Mucosa of rectum (tissue), 2 donors: ENCODE measurements at regions not wholly inside any gene's neighbourhood (a gene's known extent, or its start where the extent isn't known, plus 50 kb on each side); places are given as distances from the start of the nearest gene placed in this dataset.
"Not testable (repeated sequence)": the region's sequence is repeated elsewhere in the genome, so short reads cannot be mapped to it uniquely, and the experiment has no call there.

Experiments
- H3K27ac ChIP-seq, 2 donors: one replicate each; pipeline ENCODE4 v1.7.0; 2013; ENCODE audit warnings: inconsistent platforms in 2 of 2, low read depth in 2 of 2, low read length in 2 of 2
- H3K27me3 ChIP-seq, 2 donors: one replicate each; pipeline ENCODE4 v1.7.0; 2013; ENCODE audit warnings: low read length in 2 of 2; ENCODE audit not compliant: control insufficient read depth in 2 of 2, insufficient read depth in 2 of 2
- H3K36me3 ChIP-seq, 2 donors: one replicate each; pipeline ENCODE4 v1.7.0; 2013; ENCODE audit warnings: low read length in 2 of 2; ENCODE audit not compliant: control insufficient read depth in 2 of 2, insufficient read depth in 2 of 2
- H3K4me1 ChIP-seq, 2 donors: one replicate each; pipeline ENCODE4 v1.7.0; 2013; ENCODE audit warnings: low read length in 2 of 2, mild to moderate bottlenecking in 1 of 2; ENCODE audit not compliant: control insufficient read depth in 2 of 2, insufficient read depth in 2 of 2
- H3K4me3 ChIP-seq, 2 donors: one replicate each; pipeline ENCODE4 v1.7.0; 2013; ENCODE audit warnings: low read length in 2 of 2
- H3K9ac ChIP-seq, 2 donors: one replicate each; pipeline ENCODE4 v1.7.0; 2013; ENCODE audit warnings: low read length in 2 of 2, low read depth in 1 of 2, mild to moderate bottlenecking in 1 of 2
- H3K9me3 ChIP-seq, 2 donors: one replicate each; pipeline ENCODE4 v1.7.0; 2013; ENCODE audit warnings: low read length in 2 of 2; ENCODE audit not compliant: control insufficient read depth in 2 of 2
- donor health status: healthy.
- donor health status: Normal muscosa, but diverticular disease.

GRCh38 chr7:79612022-79612421 is 158.6 kb upstream of the MAGI2 start:
- H3K4me1 ChIP-seq, result no peaks in the 10 kb centered on the region
- no peaks in the 10 kb centered on the region for H3K36me3 ChIP-seq
- H3K27me3 ChIP-seq, result no peaks in the 10 kb centered on the region
- H3K4me3 ChIP-seq, result no peak overlapping the region
- no peak overlapping the region for H3K9ac ChIP-seq
- H3K9me3 ChIP-seq, result no peaks in the 10 kb centered on the region
- H3K27ac ChIP-seq, result no peak overlapping the region

- H3K4me3 ChIP-seq, result no peak overlapping the region
- H3K4me1 ChIP-seq, result no peaks in the 10 kb centered on the region
- H3K27me3 ChIP-seq, result no peaks in the 10 kb centered on the region
- H3K9me3 ChIP-seq, result no peaks in the 10 kb centered on the region
- no peak overlapping the region for H3K9ac ChIP-seq
- H3K27ac ChIP-seq, result no peak overlapping the region
- H3K36me3 ChIP-seq, result no peaks in the 10 kb centered on the region
Observed at GRCh38 chr7:79610748-79611304, 157.4 kb upstream of the MAGI2 start.

- Histone ChIP-seq H3K27ac (no peak overlapping the region), H3K4me1 (no peaks in the 10 kb centered on the region), H3K9me3 (no peaks in the 10 kb centered on the region), H3K36me3 (no peaks in the 10 kb centered on the region), H3K4me3 (no peak overlapping the region), H3K9ac (no peak overlapping the region), H3K27me3 (no peaks in the 10 kb centered on the region)
Observed at GRCh38 chr7:79610313-79610712, 156.8 kb upstream of the MAGI2 start.

- H3K4me3 ChIP-seq, result no peak overlapping the region
- no peaks in the 10 kb centered on the region for H3K4me1 ChIP-seq
- no peaks in the 10 kb centered on the region for H3K36me3 ChIP-seq
- H3K27me3 ChIP-seq, result no peaks in the 10 kb centered on the region
- H3K27ac ChIP-seq, result no peak overlapping the region
- H3K9ac ChIP-seq, result no peak overlapping the region
- no peaks in the 10 kb centered on the region for H3K9me3 ChIP-seq
Observed at GRCh38 chr7:79608005-79608404, 154.5 kb upstream of the MAGI2 start.

- Histone ChIP-seq H3K9ac (no peak overlapping the region), H3K4me3 (no peak overlapping the region), H3K36me3 (no peaks in the 10 kb centered on the region), H3K27me3 (no peaks in the 10 kb centered on the region), H3K4me1 (no peaks in the 10 kb centered on the region), H3K9me3 (no peaks in the 10 kb centered on the region), H3K27ac (no peak overlapping the region)
Observed at GRCh38 chr7:79604841-79605240, 151.4 kb upstream of the MAGI2 start.

- Histone ChIP-seq H3K36me3 (no peaks in the 10 kb centered on the region), H3K27me3 (no peaks in the 10 kb centered on the region), H3K9me3 (no peaks in the 10 kb centered on the region), H3K4me1 (peaks cover 2 to 3% of the 10 kb centered on the region in 2 donors), H3K27ac (no peak overlapping the region), H3K4me3 (no peak overlapping the region), H3K9ac (no peak overlapping the region)
Observed at GRCh38 chr7:79598351-79598750, 144.9 kb upstream of the MAGI2 start.

- not testable (repeated sequence) for H3K27ac ChIP-seq, H3K4me1 ChIP-seq, H3K27me3 ChIP-seq, H3K9ac ChIP-seq, H3K4me3 ChIP-seq, H3K9me3 ChIP-seq, H3K36me3 ChIP-seq
Observed at GRCh38 chr7:79594671-79595070, 141.2 kb upstream of the MAGI2 start.

- Histone ChIP-seq H3K36me3 (no peaks in the 10 kb centered on the region), H3K27me3 (no peaks in the 10 kb centered on the region), H3K9me3 (no peaks in the 10 kb centered on the region), H3K4me3 (no peak overlapping the region), H3K27ac (no peak overlapping the region), H3K4me1 (peaks cover 2 to 3% of the 10 kb centered on the region in 2 donors), H3K9ac (no peak overlapping the region)
Observed at GRCh38 chr7:79593866-79594301, 140.4 kb upstream of the MAGI2 start.

GRCh38 chr7:79590916-79591623 is 137.6 kb upstream of the MAGI2 start:
- Histone ChIP-seq H3K4me1 (peaks cover 2 to 3% of the 10 kb centered on the region in 2 donors), H3K9ac (no peak overlapping the region), H3K9me3 (no peaks in the 10 kb centered on the region), H3K4me3 (no peak overlapping the region), H3K36me3 (no peaks in the 10 kb centered on the region), H3K27ac (no peak overlapping the region), H3K27me3 (no peaks in the 10 kb centered on the region)

GRCh38 chr7:79590391-79590790 is 136.9 kb upstream of the MAGI2 start:
- no peak overlapping the region for H3K27ac ChIP-seq
- H3K4me3 ChIP-seq, result no peak overlapping the region
- peaks cover 2 to 3% of the 10 kb centered on the region in 2 donors for H3K4me1 ChIP-seq
- H3K27me3 ChIP-seq, result no peaks in the 10 kb centered on the region
- no peak overlapping the region for H3K9ac ChIP-seq
- no peaks in the 10 kb centered on the region for H3K36me3 ChIP-seq
- H3K9me3 ChIP-seq, result no peaks in the 10 kb centered on the region
